Hepatocyte (in vitro differentiated cells): ENCODE measurements at regions not wholly inside any gene's neighbourhood (a gene's known extent, or its start where the extent isn't known, plus 50 kb on each side); places are given as distances from the start of the nearest gene placed in this dataset.

Experiments
- DNase-seq: peaks from one replicate; pipeline ENCODE4 v3.0.0-alpha.2; 2016; ENCODE audit warnings: low spot score
- H2AFZ ChIP-seq: fragments of 200-600 bp; sonication (generic); 2 replicates; pipeline ENCODE4 v1.6.0; 2016; ENCODE audit warnings: antibody characterized with exemption, mild to moderate bottlenecking
- H3K27ac ChIP-seq: fragments of 200-600 bp; sonication (generic); 2 replicates; pipeline ENCODE4 v1.5.1; 2016; ENCODE audit warnings: mild to moderate bottlenecking
- H3K27me3 ChIP-seq: fragments of 200-600 bp; sonication (generic); 2 replicates; pipeline ENCODE4 v1.6.1; 2016
- H3K36me3 ChIP-seq: fragments of 200-600 bp; sonication (generic); replicated peaks from 2 replicates; pipeline ENCODE4 v1.5.1; 2016; ENCODE audit warnings: low read depth; ENCODE audit not compliant: insufficient read depth
- H3K4me1 ChIP-seq: fragments of 200-600 bp; sonication (generic); 2 replicates; pipeline ENCODE4 v1.5.1; 2016; ENCODE audit warnings: mild to moderate bottlenecking, moderate library complexity; ENCODE audit not compliant: insufficient read depth
- H3K4me2 ChIP-seq: fragments of 200-600 bp; sonication (generic); 2 replicates; pipeline ENCODE4 v1.6.0; 2016
- H3K4me3 ChIP-seq: fragments of 200-600 bp; sonication (generic); 2 replicates; pipeline ENCODE4 v1.5.1; 2016; ENCODE audit warnings: mild to moderate bottlenecking
- H3K79me2 ChIP-seq: fragments of 200-600 bp; sonication (generic); 2 replicates; pipeline ENCODE4 v1.6.0; 2017; ENCODE audit warnings: mild to moderate bottlenecking
- H3K9me2 ChIP-seq: fragments of 200-600 bp; sonication (generic); replicated peaks from 2 replicates; pipeline ENCODE4 v1.6.0; 2017; ENCODE audit warnings: mild to moderate bottlenecking; ENCODE audit not compliant: insufficient read depth
- H3K9me3 ChIP-seq: fragments of 200-600 bp; sonication (generic); 2 replicates; pipeline ENCODE4 v1.5.1; 2016; ENCODE audit warnings: low read depth, mild to moderate bottlenecking
- H4K20me1 ChIP-seq: fragments of 200-600 bp; sonication (generic); 2 replicates; pipeline ENCODE4 v1.6.0; 2016; ENCODE audit warnings: mild to moderate bottlenecking; ENCODE audit not compliant: insufficient read depth, poor library complexity, severe bottlenecking
- CTCF ChIP-seq: fragments of 200-600 bp; sonication (generic); IDR thresholded peaks from 2 replicates; pipeline ENCODE4 v1.5.1; 2016; ENCODE audit warnings: antibody characterized with exemption, mild to moderate bottlenecking; ENCODE audit not compliant: poor library complexity
- EZH2 ChIP-seq: fragments of 200-600 bp; sonication (generic); IDR thresholded peaks from 2 replicates; pipeline ENCODE4 v1.6.1; 2016; ENCODE audit warnings: antibody characterized with exemption, mild to moderate bottlenecking, borderline replicate concordance
- EZH2phosphoT487 ChIP-seq: fragments of 200-600 bp; sonication (generic); IDR thresholded peaks from one replicate; pipeline ENCODE4 v1.6.1; 2018; ENCODE audit warnings: antibody characterized with exemption, mild to moderate bottlenecking, low read depth, moderate library complexity; ENCODE audit not compliant: unreplicated experiment, severe bottlenecking
- WGBS: methylation state at CpG from one replicate; pipeline ENCODE4 v1.1.6; 2016; ENCODE audit warnings: low lambda C conversion rate; ENCODE audit errors: missing lambda C conversion rate; 5-methylcytosine and 5-hydroxymethylcytosine counted together

DNA sequence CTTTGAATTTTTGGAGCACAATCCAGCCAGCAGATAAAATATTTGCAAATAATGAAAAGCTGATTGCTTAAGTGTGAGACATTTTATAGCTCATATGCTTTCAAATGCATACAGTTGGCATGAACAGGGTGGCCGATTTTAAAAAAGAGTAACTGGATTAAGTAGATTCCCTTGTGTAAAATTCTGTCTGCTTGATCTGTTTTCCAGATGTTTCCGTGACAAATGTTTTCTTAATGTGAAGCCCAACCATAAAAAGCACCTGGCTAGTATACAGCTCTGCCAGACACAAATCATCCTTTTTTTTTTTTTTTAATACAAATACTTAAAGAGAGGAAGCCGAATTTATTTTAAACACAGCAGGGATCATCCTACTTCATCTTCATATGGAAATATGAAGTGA lies 440.7 kb downstream of the CCER1 start:
- 43% methylated on average over 3 of the region's 3 CpGs for WGBS
- Histone ChIP-seq H3K4me3 (no peak overlapping the region), H3K79me2 (no peaks in the 10 kb centered on the region), H3K36me3 (no peaks in the 10 kb centered on the region), H3K9me2 (no peaks in the 10 kb centered on the region), H4K20me1 (no peaks in the 10 kb centered on the region), H3K4me2 (no peak overlapping the region), H2AFZ (no peak overlapping the region), H3K27ac (no peak overlapping the region), H3K9me3 (no peaks in the 10 kb centered on the region), H3K4me1 (no peaks in the 10 kb centered on the region), H3K27me3 (no peaks in the 10 kb centered on the region)
- no peak for DNase-seq
- TF ChIP-seq CTCF = no peak
- TF ChIP-seq EZH2 = no peak
- no peak for TF ChIP-seq EZH2phosphoT487

DNA sequence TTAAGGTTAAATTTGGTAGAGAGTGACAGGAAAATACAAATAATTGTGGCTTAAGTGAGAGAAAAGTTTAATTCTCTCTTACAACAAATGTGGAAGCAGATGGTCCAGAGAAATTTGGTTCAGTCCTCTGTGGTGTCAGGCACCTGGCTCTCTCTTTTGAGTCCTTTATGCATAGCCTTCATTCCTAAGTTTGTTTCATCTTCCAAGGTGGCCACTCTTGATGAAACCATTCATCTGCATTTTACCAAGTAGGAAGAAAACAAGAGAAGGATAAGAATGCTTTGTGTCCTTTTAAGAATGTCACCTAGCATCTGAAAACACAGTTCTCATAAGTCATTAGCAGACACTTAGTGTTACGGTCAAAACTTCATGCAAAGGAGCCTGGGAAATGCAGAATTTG lies 442.5 kb downstream of the CCER1 start:
- no peaks in the 10 kb centered on the region for H3K27me3 ChIP-seq
- H3K4me2 ChIP-seq = no peak overlapping the region
- H3K36me3 ChIP-seq = no peaks in the 10 kb centered on the region
- TF ChIP-seq EZH2phosphoT487 = no peak
- TF ChIP-seq CTCF = no peak
- TF ChIP-seq EZH2 = no peak
- no peaks in the 10 kb centered on the region for H3K9me3 ChIP-seq
- no peaks in the 10 kb centered on the region for H3K9me2 ChIP-seq
- H3K4me1 ChIP-seq = no peaks in the 10 kb centered on the region
- H3K4me3 ChIP-seq = no peak overlapping the region
- H2AFZ ChIP-seq = no peak overlapping the region
- WGBS = 92% methylated on average over 1 of the region's 1 CpG
- no peak overlapping the region for H3K27ac ChIP-seq
- no peaks in the 10 kb centered on the region for H4K20me1 ChIP-seq
- no peak for DNase-seq
- no peaks in the 10 kb centered on the region for H3K79me2 ChIP-seq

DNA sequence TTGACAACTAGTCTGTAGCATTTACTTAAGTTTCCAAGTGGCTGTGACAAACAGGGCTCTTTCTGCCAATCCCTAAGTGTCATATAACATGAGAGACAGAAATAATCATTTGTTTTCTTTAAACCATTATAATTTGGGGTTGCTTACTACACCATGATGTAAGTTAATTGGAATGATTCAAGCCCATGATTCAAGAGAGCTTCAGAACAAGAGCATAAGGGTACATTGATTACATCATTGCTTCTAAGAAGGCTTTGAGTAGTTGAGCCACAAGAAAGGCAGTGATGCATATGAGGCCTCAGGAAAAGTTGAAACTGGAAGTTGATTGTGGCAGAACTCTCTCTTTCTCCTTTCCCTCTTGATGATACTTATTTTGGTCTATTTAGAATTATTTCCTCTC lies 444.0 kb downstream of the CCER1 start:
- Histone ChIP-seq H3K4me1 (no peaks in the 10 kb centered on the region), H3K9me3 (no peaks in the 10 kb centered on the region), H3K27ac (no peak overlapping the region), H3K9me2 (no peaks in the 10 kb centered on the region), H3K4me3 (no peak overlapping the region), H2AFZ (no peak overlapping the region), H4K20me1 (no peaks in the 10 kb centered on the region), H3K4me2 (no peak overlapping the region), H3K36me3 (no peaks in the 10 kb centered on the region), H3K27me3 (no peaks in the 10 kb centered on the region), H3K79me2 (no peaks in the 10 kb centered on the region)
- TF ChIP-seq EZH2phosphoT487 = no peak
- no peak for DNase-seq

- DNase-seq = no peak
- no peak for TF ChIP-seq CTCF
- TF ChIP-seq EZH2phosphoT487 = no peak
- TF ChIP-seq EZH2 = no peak
- H3K4me1 ChIP-seq = no peaks in the 10 kb centered on the region
- no peaks in the 10 kb centered on the region for H3K36me3 ChIP-seq
- H2AFZ ChIP-seq = no peak overlapping the region
- H3K27me3 ChIP-seq = no peaks in the 10 kb centered on the region
- H3K79me2 ChIP-seq = no peaks in the 10 kb centered on the region
- no peak overlapping the region for H3K4me3 ChIP-seq
- H3K9me2 ChIP-seq = no peaks in the 10 kb centered on the region
- no peak overlapping the region for H3K4me2 ChIP-seq
- no peaks in the 10 kb centered on the region for H3K9me3 ChIP-seq
- H4K20me1 ChIP-seq = no peaks in the 10 kb centered on the region
- H3K27ac ChIP-seq = no peak overlapping the region
Measured at GRCh38 chr12:90504806-90505205, 450.2 kb downstream of the CCER1 start.
